GM23248 (cell line): ENCODE measurements at regions not wholly inside any gene's neighbourhood (a gene's known extent, or its start where the extent isn't known, plus 50 kb on each side); places are given as distances from the start of the nearest gene placed in this dataset.

Experiments
- EZH2 ChIP-seq: fragments of 200-600 bp; sonication (generic); IDR thresholded peaks from 2 replicates; pipeline ENCODE4 v1.6.1; 2018; ENCODE audit warnings: antibody characterized with exemption, mild to moderate bottlenecking; ENCODE audit not compliant: insufficient read depth, poor library complexity, severe bottlenecking
- EZH2phosphoT487 ChIP-seq: fragments of 200-600 bp; sonication (generic); IDR thresholded peaks from 2 replicates; pipeline ENCODE4 v1.6.1; 2018; ENCODE audit warnings: antibody characterized with exemption, moderate library complexity, mild to moderate bottlenecking, low read depth; ENCODE audit not compliant: insufficient read depth

DNA sequence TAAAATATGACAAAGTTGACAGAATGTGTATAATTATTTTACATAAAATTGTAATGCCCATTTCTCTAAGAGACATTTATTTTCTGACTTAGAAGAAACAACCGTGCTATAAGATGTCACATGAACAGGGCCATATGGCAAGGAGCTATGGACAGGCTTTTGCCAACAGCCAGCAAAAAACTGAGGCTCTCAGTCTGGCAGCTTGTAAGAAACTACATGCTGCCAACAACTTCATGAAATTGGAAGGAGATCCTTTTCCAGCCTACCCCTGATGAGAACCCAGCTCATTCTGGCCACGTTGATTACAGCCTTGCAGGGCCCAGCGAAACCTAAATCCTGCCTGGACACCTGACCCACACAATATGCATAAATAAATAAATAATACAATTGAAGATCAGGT is 250.3 kb upstream of the ARSJ start:
- TF ChIP-seq EZH2phosphoT487 = no peak
- TF ChIP-seq EZH2 = no peak
